DMS153 (cell line): ENCODE measurements at regions not wholly inside any gene's neighbourhood (a gene's known extent, or its start where the extent isn't known, plus 50 kb on each side); places are given as distances from the start of the nearest gene placed in this dataset.
"Not testable (repeated sequence)": the region's sequence is repeated elsewhere in the genome, so short reads cannot be mapped to it uniquely, and the experiment has no call there.

Experiments
- DNase-seq: peaks from one replicate; lab custom pipeline; 2025; lab: John Stamatoyannopoulos, UW

DNA sequence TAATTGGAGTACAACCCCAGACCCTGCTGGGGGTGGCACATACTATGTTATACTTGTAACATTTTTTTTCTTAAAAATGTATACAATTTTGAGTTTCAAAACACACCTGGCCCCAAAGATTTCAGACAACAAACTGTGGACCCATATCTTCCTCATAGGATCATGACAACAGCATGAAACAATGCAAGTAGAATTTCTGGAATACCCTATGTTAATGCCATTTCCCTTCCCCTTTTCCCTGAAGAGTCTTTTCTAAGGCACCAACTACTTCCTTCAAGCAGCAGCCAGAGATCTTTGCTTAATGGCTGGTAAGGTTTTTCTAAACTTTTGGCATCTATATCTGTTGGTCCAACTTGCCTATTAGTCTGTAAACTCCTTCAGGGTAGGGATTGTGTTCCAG lies 99.9 kb upstream of the SERBP1 start:
- no peak for DNase-seq

DNA sequence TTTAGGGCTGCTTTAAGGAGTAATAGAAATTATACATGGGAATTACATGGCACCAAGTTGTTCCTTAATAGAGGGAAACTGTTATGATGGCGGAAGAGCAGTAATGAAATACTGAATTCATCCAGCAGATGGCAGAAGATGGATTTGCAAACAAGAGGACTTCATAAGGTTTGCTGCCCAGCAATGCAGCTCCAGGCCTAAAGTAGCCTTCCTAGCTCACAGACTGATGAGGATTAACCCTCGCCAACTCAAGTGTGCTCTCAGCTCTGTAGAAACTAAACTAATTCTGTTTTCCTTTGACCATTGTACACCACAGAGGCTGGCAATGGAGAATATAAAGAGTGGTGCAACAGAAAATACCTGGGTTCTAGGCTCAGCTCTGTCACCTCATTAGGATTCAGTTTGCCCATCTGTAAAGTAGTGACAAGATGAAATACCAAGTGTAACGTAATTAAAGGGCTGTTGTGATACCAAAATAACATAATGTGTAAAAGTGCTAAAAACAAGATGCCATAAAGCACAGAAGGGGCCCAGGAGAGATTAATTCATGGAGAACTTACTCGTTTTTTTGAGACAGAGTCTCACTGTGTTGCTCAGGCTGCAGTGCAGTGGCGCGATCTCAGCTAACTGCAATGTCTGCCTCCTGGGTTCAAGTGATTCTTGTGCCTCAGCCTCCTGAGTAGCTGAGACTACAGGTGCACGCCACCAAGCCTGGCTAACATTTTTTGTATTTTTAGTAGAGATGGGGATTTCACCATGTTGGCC lies 102.4 kb upstream of the SERBP1 start:
- peak; percentile 67 for DNase-seq

- DNase-seq: peak; percentile 79
Measured at GRCh38 chr1:67534627-67535065, 104.4 kb upstream of the SERBP1 start.

DNA sequence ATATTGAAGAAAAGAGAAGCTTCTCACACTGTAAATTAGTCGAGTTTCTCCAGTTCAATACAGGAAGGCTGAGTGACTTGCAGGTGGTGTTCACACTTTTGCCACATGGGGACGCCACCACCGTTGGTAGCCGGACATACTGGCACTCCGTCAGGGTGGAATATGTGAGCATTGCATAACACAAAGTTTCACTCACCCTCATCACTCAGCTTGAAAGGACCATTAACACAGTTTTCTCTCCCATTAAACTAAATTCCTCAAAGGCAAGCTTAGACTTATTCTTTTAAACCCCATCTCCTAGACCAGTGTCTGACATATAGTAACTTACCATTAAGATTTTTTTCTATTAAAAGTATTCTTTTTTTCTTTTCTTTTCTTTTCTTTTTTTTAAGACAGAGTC lies 105.3 kb upstream of the SERBP1 start:
- DNase-seq: peak; percentile 54

DNA sequence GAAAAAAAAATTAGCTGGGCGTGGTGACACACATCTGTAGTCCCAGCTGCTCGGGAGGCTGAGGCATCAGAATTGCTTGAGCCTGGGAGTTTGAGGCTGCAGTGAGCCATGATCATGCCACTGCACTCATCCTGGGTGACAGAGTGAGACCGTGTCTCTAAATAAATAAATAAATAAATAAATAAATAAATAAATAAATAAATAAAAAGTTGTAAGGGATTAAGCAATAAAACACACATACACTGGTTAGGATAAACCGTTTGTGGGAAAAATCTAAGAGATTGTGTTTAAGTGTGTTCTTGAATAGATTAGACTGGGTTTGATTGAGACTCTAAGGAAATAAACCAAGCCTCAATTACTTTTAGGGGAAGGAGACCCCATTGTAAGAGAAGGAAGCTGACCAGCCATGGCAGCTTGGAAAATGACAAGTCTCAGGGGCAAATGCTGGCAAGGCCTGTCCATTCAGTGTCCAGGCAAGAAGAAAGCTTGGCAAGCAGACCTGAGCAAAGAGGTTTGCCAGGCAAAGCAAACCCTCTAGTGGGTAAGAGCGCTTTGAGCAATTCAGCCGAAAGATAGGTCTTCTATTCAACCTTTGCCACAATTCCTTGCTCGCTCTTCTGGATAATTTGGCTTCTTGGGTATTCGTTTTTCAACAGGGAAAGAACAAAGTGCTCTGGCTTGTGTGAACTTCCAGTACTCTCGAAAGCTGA lies 106.9 kb upstream of the SERBP1 start:
- DNase-seq: no peak

GRCh38 chr1:67537667-67538018 lies 107.4 kb upstream of the SERBP1 start:
- no peak for DNase-seq

DNA sequence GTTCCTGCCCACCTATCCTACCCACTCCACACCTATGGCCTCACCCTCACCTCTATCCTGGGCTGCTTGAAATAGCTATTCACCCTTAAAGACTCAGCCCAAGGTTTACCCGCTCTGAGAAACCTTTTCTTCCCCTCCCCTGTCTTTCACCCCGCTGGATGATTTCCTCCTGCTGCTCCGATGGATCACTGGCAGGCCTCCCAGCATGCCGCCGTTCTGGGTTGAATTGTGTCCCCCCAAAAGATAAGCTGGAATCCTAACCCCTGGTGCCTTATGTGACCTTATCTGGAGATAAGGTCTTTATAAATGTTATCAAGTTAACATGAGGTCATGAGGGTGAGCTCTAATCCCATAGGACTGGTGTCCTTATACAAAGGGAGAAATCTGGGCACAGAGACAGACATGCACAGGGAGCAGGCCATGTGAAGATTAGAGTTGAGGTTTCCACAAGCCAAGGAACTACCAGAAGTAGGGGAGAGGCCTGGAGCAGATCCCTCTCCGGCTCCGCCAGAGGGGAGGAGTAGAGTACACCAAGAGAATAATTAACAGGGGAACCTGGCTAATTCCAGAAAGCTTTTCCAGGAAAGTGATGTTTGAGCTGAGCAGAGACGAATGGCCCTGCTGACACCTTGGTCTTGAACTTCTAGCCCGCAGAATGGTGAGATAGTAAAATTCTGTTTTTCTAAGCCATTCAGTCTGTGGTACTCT lies 110.0 kb upstream of the SERBP1 start:
- DNase-seq: no peak

- no peak for DNase-seq
Measured at GRCh38 chr1:67540733-67541125, 110.5 kb upstream of the SERBP1 start.

DNA sequence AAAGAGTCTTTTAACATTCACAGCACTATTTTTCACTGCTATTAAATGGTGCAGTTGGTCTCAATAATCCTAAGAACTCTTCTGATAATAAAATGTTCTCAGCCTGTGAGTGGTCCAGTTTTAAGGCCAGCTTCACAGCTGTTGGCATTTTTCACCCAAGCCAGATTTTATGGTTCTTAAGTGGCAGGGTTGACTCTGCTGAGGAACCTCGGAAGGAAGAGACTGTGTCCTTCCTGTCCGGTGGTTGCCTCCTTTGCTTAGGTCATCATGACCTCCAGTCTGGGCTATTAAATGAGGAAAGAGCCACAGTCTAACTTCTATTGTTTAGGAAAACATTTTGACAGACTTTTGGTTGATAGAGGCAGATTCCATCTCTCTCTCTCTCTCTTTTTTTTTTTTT lies 112.5 kb upstream of the SERBP1 start:
- no peak for DNase-seq

DNA sequence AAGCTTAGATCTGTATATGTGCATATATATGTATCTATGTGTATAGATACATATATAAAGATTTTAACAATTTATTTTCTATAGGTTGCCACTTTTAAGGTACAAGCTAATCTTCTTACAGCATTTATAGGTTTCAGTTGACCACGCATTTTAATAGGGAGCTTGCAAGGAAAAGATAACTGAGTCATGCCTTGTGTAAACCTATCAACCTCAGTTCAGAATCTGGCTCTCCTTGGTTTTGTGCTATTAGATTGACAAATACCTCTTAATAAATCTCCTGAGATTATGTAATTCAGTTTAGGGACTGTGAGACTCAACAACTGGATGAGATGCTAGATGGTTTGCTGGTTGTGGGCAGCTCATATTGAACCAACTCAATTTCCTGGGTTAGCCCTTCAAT lies 114.7 kb upstream of the SERBP1 start:
- DNase-seq: no peak

- DNase-seq: no peak
Measured at GRCh38 chr1:67545364-67545763, 115.2 kb upstream of the SERBP1 start.

DNA sequence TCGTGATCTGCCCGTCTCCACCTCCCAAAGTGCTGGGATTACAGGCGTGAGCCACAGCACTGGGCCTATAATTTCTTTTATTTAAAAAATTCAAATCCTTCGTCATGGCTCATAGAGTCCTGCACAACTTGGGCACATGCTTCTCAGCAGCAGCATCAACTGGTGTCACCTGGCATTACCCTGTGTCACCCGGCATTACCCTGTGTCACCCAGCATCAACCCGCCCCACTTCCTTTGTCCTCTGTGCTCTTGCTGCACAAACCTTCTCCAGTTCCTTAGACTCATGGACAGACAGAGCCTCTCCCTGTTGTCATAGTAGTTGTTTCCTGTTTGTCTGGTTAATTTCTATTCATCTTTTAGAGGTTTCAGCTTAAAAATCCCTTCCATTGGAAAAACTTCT lies 121.2 kb upstream of the SERBP1 start:
- DNase-seq: no peak

DNA sequence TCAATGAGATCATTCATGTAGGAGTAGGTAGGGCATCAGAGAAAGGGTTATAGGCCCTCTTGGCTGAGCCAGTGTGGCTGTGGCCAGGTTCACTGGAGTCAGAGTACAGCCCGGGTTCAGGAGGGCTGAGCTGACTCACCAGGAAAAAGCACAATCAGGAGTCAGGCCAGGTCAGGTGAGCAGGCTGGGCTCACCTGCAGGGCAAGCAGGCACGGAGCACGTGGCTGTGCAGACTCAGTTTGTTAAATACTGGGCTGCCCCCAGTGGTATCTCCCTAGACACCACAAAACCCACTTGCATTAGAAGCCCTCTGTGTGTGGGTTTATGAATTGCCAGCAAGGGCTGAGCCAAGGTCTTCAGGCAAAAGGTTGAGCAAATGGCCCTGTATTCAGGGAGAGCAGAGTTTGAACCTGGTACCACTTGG lies 122.1 kb upstream of the SERBP1 start:
- DNase-seq: no peak

GRCh38 chr1:67554204-67554603 lies 124.0 kb upstream of the SERBP1 start:
- DNase-seq: not testable (repeated sequence)

- no peak for DNase-seq
Measured at GRCh38 chr1:67555461-67556296, 125.5 kb upstream of the SERBP1 start.

- DNase-seq: no peak
Measured at GRCh38 chr1:67556297-67556900, 126.2 kb upstream of the SERBP1 start.

GRCh38 chr1:67557696-67558448 lies 127.1 kb upstream of the GADD45A start:
- no peak for DNase-seq

DNA sequence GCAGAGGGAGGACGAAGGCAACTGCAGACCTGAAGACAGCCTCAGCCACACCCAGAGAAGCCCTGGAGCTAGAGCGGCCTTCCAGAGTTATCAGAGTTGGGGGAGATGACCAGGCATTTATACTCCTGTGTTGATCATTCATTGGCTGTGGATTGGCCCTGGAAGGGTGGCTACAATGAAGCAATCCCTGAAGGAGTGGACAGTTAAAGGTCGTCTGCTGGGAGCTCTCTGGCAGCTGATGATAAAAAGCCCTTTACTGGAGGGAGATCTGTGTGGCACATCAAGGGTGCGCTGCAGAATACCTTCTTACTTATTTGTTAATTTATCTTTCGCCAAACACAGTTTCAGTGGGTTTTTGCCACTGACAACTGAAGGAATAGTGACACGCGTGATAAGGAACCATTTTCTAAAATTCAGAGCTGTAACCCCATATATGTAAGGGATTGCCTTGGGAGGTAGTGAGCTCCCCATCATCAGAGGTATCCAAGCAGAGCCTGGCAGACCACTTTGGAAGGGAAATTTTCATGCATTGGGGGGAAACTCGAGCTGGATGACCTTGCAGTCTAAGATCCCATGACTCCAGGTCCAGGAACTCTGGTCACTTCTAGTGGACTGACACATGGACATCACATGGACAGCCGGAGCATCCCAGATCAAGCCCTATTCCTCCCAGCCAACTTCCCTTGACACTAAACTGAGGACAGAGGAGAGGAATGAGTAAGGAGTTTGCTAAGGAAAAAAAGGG lies 126.4 kb upstream of the GADD45A start:
- no peak for DNase-seq

GRCh38 chr1:67559222-67559700 lies 125.7 kb upstream of the GADD45A start:
- no peak for DNase-seq
